Femur (tissue), 1 donor: ENCODE measurements at regions not wholly inside any gene's neighbourhood (a gene's known extent, or its start where the extent isn't known, plus 50 kb on each side); places are given as distances from the start of the nearest gene placed in this dataset.

Source experiments
- DNase-seq: peaks from one replicate; pipeline ENCODE4 v3.0.0-alpha.2; 2017

GRCh38 chr18:24628326-24628725 is 167.9 kb downstream of the HRH4 start:
- DNase-seq, result no peak

GRCh38 chr18:24629921-24630320 is 169.5 kb downstream of the HRH4 start:
- DNase-seq, result no peak

GRCh38 chr18:24630346-24630880 is 170.0 kb downstream of the HRH4 start:
- no peak for DNase-seq

GRCh38 chr18:24631243-24632025 is 171.0 kb downstream of the HRH4 start:
- DNase-seq, result peak; percentile 39

- no peak for DNase-seq
Measured at GRCh38 chr18:24632158-24632988, 171.9 kb downstream of the HRH4 start.

- DNase-seq, result no peak
Measured at GRCh38 chr18:24633121-24633520, 172.7 kb downstream of the HRH4 start.

- no peak for DNase-seq
Measured at GRCh38 chr18:24649571-24649970, 189.1 kb downstream of the HRH4 start.

- no peak for DNase-seq
Measured at GRCh38 chr18:24651434-24651833, 191.0 kb downstream of the HRH4 start.

GRCh38 chr18:24656050-24656449 is 195.6 kb downstream of the HRH4 start:
- peak; percentile 60 for DNase-seq

GRCh38 chr18:24656551-24657443 is 196.4 kb downstream of the HRH4 start:
- DNase-seq, result peak; percentile 38

GRCh38 chr18:24657444-24657842 is 197.0 kb downstream of the HRH4 start:
- peak; percentile 25 for DNase-seq

GRCh38 chr18:24658302-24658701 is 197.9 kb downstream of the HRH4 start:
- DNase-seq, result no peak

GRCh38 chr18:24659827-24660720 is 199.6 kb downstream of the HRH4 start:
- DNase-seq, result peak; percentile 86

- peak; percentile 42 for DNase-seq
Measured at GRCh38 chr18:24660956-24661355, 200.5 kb downstream of the HRH4 start.

- DNase-seq, result peak; percentile 62
Measured at GRCh38 chr18:24662412-24662821, 202.0 kb downstream of the HRH4 start.

- DNase-seq, result no peak
Measured at GRCh38 chr18:24663026-24663425, 202.6 kb downstream of the HRH4 start.

- peak; percentile 40 for DNase-seq
Measured at GRCh38 chr18:24669015-24669414, 208.6 kb downstream of the HRH4 start.

GRCh38 chr18:24669502-24669901 is 209.1 kb downstream of the HRH4 start:
- DNase-seq, result no peak

- no peak for DNase-seq
Measured at GRCh38 chr18:24672165-24672941, 211.9 kb downstream of the HRH4 start.

- DNase-seq, result no peak
Measured at GRCh38 chr18:24674200-24674599, 213.8 kb downstream of the HRH4 start.

GRCh38 chr18:24674605-24675004 is 214.2 kb downstream of the HRH4 start:
- no peak for DNase-seq
